Erythroblast (primary cell): ENCODE measurements at regions not wholly inside any gene's neighbourhood (a gene's known extent, or its start where the extent isn't known, plus 50 kb on each side); places are given as distances from the start of the nearest gene placed in this dataset.

Experiments used
- GATA1 ChIP-seq: IDR thresholded peaks from 2 replicates; pipeline ENCODE4 v1.6.1; 2011; ENCODE audit warnings: low read depth, mild to moderate bottlenecking, control low read depth, low read length, moderate library complexity
- POLR2A ChIP-seq: IDR thresholded peaks from 2 replicates; pipeline ENCODE4 v1.6.1; 2011; ENCODE audit warnings: mild to moderate bottlenecking, low read length

DNA sequence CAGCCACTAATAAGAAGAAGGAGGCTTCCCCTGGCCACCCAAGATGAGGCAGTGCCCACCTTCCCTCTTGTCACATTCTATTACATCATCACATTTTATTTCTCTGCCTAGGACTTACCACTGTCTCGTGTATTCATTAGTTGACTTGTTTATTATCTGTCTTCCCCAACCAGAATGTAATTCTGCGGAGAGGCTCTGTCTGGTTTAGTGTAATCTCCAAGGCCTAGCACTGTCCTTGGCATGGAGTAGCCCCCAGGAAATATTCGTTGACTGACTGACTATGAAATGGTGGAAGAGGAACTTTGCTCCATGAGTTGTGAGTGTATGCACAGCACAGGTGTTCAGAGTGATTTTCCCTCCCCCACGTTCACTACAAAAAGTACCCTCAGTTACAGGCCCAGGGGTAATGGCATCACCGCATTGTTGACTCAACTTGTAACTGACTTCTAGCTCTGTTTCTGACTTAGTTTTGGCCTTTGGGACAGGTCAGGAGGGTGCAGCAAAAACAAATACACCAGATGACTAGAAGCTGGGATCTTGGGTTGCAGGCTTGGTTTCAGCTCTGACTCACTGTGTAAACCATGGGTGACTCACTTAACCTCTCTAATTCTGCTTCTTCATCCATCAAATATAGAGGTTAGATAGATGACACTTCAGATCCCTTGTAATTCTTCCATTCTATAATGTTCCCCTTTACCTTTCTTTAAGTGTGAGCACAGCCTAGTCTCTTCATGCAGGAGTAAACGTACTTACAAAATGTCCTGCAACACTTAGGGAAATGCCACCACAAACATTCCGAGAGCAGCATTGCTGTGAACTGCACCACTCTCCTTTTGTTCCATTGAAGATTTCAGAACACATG, 229.7 kb downstream of the KCNRG start:
- TF ChIP-seq POLR2A: no peak
- TF ChIP-seq GATA1: no peak
